CD4-positive, alpha-beta T cell treated with Interleukin-15 for 1 hour (primary cell): ENCODE measurements at regions not wholly inside any gene's neighbourhood (a gene's known extent, or its start where the extent isn't known, plus 50 kb on each side); places are given as distances from the start of the nearest gene placed in this dataset.

ENCODE experiments used
- DNase-seq: peaks from one replicate; pipeline ENCODE4 v3.0.0-alpha.2; 2020

DNA sequence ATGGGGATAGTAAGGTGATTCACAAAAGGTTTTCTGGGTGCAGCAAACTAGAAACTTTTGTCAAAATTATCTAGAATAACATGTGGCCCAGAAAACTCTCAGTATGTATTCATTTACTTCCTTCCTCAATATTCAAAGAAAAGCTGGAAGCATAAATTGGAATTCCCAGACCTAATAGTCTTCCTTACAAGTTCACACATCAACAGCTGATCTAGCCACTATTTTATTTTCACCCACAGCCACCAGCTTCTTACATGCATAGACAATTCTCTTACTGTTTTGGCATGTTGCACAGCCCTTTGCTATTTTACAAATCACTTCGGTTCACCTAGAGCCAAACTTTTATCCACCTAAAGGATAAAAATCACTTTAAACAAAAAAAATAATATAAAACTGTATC is 647.8 kb upstream of the CCDC54 start:
- no peak for DNase-seq

DNA sequence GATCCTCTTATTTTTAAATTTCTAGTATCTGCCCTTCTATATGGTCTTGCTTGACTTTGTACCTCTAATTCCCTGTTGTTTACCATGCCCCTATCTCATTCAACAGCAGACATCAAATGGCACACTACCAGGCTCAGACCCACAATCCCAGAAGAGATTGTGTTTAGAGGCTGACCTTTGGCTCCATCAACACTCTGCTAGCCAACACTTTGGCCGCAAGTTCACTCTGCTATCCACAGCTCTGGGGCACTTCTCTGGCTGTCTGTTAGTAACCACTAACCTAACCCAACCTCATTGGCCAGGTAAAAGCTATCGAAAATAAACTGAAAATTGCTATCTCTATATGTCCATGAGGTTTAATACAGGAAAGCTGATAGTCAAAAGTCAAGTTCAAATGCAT is 646.0 kb upstream of the CCDC54 start:
- DNase-seq: no peak

DNA sequence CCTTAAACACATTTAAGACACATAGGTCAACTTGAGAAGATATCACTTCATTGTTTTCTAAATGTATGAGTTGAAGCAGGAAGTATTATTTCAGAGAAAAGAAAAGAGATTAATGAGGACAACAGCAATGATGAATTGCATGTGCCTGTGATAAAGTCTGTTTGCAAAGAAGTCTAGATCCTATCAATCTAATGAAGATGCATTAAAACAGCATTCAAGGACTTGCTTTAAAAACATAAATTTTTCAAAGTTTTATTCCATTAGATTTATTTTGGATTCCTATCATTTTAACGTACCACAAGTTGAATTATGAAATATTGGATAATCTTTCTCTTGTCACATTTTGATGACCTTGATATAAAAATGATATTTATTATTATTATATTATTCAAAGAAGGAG is 642.5 kb upstream of the CCDC54 start:
- no peak for DNase-seq

DNA sequence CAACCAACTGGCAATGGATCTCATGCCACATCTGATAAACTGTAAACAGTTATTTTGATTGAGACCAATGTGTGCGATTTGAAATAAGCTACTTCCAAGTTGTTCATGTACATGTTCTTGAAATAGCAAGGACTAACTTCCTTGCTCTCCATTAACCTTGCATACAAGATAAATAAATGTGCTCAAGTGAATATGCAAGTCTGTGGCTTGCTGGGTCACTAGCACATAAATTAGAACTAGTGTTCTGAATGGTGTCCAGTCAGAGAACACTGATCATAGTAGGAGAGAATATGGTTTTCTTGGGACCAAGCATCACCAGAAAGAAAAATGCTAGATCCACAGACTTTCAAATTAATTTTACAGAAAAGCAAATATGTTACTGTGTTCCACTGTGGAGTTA is 640.0 kb upstream of the CCDC54 start:
- DNase-seq: no peak

GRCh38 chr3:106740116-106740515 is 637.1 kb upstream of the CCDC54 start:
- DNase-seq: no peak

DNA sequence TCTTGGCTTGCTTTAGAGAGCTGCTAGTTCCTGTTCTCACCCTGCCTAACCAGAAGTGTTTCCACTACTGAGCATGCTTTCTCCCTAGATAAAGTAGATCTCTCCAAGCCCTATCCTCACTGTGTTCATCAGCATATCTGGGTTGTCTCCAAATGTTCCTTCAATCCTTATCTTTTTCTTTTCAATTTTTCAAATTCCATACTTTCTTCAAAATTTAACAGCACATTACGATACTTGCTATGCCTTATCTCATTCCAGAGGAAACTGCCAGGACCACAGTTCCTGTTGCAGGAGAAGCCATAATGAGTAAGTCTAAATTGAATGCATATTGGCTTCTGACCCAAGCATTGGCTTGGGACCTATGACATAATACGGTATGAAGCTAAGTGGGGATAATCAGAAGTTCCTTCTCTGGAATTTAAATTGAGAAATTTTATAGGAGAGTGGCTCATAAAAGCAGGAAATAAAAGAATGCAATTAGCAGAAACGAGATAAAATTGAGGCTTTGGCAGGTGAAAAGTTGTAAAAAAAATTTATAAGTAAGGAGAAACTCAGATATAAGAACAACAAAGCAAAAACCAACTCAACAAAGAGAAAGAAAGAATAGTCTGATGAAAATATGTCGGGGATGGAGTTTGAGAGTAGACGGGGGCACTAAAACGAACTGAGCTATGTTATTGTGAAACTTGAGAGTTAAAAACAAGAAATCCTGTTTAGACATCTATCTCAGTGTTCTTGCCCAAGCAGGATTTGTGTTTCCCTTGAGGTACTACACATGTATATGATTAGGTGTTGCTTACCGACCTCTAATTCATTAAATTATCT is 631.7 kb upstream of the CCDC54 start:
- no peak for DNase-seq

DNA sequence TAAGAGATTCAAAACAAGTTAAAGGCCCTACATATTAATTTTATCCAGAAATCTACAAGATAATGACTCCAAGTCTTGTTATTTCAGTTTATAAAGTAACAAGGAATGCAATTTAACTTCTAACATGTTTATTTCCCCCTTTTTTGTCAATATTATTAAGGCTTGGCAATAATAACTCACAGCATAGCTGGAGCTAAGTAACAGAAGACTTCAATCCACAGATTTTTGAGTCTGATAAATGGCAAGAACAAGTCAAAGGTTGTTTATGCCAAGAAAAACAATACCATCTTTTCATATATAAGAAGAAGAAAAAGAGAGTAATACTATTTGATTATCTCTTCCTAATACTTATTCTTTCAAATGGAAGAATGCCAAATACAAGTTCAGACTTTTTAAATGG is 631.0 kb upstream of the CCDC54 start:
- no peak for DNase-seq

DNA sequence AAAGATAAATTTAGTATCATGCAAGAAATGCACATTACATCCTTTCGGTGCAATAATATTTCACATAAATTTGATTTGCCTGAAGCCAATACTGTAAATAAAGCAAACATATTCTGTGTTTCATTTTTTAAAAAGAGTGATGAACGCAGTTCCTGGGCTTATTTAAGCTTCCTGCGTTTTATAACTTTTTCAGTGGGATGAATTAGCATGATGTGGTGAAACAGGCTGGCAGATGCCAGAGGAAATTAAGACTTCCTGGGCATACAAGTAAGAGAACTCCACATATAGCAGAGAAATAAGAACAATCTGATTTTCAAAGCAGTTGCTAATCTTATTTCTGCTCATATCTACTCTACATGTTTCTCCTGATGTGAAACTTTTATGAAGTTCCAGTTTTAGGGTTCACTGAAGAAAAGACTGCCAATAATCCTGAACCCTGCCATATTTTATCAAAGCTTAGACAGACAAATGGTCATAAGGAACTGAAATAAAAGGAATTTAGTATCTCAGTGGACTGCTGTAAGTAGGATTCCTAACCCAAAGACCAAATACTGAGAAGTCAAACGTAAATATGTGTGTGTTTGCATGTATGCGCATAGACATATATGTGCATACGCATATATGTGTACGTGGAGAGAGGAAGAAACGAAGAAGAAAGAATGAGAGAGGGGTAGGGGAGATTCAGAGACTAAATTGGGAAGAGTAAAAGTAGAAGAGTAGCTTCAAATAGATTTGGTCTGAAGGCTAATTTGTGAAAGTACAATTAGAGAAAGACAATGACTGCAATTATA is 628.6 kb upstream of the CCDC54 start:
- DNase-seq: no peak

GRCh38 chr3:106750092-106750491 is 627.1 kb upstream of the CCDC54 start:
- DNase-seq: no peak

DNA sequence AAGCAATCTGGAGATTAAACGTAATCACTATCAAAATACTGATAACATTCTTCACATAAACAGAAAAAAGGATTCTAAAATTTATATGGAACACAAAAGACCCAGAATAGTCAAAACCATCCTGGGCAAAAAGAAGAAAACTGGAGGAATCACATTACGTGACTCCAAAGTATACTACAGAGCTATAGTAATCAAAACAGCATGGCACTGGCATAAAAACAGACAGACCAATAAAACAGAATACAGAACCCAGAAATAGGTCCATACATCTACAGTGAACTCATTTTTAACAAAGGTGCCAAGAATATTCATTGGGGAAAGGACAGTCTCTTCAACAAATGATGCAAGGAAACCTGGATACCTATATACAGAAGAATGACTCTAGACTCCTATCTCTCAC is 621.9 kb upstream of the CCDC54 start:
- no peak for DNase-seq

- DNase-seq: no peak
Measured at GRCh38 chr3:106756901-106757300, 620.3 kb upstream of the CCDC54 start.

DNA sequence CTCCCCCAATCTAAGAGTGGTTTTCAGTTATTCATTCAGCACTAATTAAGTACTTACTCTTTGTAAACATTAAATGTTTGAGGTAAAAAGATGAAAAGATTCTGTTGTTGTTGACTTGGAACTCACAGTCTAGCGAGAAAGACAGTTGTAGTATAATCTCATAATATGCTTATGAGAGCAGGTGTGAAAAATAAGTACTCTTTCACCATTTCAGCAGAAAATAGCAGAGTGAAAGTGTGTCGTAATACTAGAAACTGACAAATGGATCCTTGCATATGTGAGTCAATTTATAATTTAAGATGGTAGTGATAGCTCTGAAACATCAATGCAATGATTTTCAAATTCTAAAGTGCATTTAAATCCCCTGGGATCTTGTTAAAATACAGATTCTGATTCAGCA is 618.8 kb upstream of the CCDC54 start:
- DNase-seq: no peak

DNA sequence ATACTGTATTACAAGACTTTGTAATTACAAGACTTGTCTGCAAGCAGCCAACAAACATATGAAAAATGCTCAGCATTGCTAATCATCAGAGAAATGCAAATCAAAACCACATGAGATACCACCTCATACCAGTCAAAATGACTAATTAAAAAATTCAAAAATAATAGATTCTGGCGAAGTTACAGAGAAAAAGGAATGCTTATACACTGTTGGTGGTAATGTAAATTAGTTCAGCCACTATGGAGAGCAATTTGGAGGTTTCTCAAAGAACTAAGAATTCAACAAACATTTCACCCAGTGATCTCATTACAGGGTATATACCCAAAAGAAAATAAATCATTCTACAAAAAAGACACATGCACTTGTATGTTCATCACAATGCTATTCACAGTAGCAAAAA is 617.5 kb upstream of the CCDC54 start:
- DNase-seq: no peak

- DNase-seq: no peak
Measured at GRCh38 chr3:106765342-106765741, 611.9 kb upstream of the CCDC54 start.

GRCh38 chr3:106768941-106769480 is 608.2 kb upstream of the CCDC54 start:
- DNase-seq: no peak

DNA sequence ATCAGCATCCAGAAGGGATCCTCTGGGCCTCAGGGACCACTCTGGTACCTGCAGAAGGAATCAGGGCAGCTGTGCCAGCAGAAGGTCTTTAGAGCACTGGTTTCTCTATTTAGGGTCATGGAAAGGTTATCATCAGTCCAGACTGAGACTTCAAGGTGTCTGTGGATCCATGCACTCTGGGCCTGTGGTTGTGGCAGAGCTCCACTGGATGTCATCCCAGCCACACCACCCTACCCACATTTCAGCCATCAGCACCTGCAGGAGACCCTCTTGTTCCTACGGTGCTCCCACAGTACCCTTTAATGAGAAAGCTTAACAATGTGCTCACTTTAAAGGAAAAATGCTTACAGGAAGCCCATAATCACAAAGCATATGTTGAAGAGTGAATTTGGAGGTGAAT is 603.4 kb upstream of the CCDC54 start:
- DNase-seq: no peak

GRCh38 chr3:106783231-106783630 is 594.0 kb upstream of the CCDC54 start:
- no peak for DNase-seq

- no peak for DNase-seq
Measured at GRCh38 chr3:106789276-106789675, 588.0 kb upstream of the CCDC54 start.

DNA sequence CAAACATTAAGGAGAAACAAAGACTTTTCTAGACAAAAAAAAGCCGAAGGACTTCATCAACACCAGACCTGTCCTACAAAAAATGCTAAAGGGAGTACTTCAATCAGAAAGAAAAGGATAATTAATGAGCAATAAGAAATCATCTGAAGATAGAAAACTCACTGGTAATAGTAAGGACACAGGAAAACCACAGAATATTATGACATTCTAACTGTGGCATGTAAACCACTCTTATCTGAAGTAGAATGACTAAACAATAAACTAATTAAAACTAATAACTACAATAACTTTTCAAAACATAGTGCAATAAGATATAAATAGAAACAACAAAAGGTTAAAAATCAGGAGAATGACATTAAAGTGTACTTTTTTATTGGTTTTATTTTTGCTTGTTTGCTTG is 584.5 kb upstream of the CCDC54 start:
- DNase-seq: no peak

GRCh38 chr3:106794442-106794841 is 582.8 kb upstream of the CCDC54 start:
- no peak for DNase-seq

- DNase-seq: no peak
Measured at GRCh38 chr3:106795553-106795952, 581.7 kb upstream of the CCDC54 start.

GRCh38 chr3:106797461-106797860 is 579.8 kb upstream of the CCDC54 start:
- DNase-seq: no peak

DNA sequence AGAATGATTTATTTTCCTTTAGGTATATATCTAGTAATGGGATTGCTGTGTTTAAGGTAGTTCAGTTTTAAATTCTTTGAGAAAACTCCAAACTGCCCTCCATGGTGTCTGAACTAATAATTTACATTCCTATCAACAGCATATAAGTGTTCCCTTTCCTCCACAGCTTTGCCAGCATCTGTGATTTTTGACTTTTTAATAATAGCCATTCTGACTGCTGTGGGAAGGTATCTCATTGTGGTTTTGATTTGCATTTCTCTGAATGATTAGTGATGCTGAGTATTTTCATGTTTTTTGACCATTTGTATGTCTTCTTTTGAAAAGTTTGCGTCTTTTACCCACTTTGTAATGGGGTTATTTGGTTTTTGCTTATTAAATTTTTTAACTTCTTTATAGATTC is 571.6 kb upstream of the CCDC54 start:
- DNase-seq: no peak

- DNase-seq: no peak
Measured at GRCh38 chr3:106806964-106807363, 570.3 kb upstream of the CCDC54 start.
